Retinal pigment epithelial cell (primary cell): ENCODE measurements at regions not wholly inside any gene's neighbourhood (a gene's known extent, or its start where the extent isn't known, plus 50 kb on each side); places are given as distances from the start of the nearest gene placed in this dataset.

ENCODE experiments used
- DNase-seq: peaks from one replicate; pipeline ENCODE4 v3.0.0-alpha.2; 2010; ENCODE audit warnings: low read depth
- H3K4me3 ChIP-seq: 2 replicates; pipeline ENCODE4 v1.5.1; 2011; ENCODE audit warnings: mild to moderate bottlenecking, low read length, control low read depth, moderate library complexity
- TF ChIP-seq, protein P1 (sequence below): conservative IDR thresholded peaks from 2 replicates; pipeline ENCODE4 v1.5.1; 2011; ENCODE audit warnings: low read depth, low read length, control low read depth, inconsistent platforms

- DNase-seq: no peak
- TF ChIP-seq, protein P1, sequence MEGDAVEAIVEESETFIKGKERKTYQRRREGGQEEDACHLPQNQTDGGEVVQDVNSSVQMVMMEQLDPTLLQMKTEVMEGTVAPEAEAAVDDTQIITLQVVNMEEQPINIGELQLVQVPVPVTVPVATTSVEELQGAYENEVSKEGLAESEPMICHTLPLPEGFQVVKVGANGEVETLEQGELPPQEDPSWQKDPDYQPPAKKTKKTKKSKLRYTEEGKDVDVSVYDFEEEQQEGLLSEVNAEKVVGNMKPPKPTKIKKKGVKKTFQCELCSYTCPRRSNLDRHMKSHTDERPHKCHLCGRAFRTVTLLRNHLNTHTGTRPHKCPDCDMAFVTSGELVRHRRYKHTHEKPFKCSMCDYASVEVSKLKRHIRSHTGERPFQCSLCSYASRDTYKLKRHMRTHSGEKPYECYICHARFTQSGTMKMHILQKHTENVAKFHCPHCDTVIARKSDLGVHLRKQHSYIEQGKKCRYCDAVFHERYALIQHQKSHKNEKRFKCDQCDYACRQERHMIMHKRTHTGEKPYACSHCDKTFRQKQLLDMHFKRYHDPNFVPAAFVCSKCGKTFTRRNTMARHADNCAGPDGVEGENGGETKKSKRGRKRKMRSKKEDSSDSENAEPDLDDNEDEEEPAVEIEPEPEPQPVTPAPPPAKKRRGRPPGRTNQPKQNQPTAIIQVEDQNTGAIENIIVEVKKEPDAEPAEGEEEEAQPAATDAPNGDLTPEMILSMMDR: no peak
- H3K4me3 ChIP-seq: no peak overlapping the region
Measured at GRCh38 chr3:94512876-94513275, 450.0 kb downstream of the NSUN3 start.

- TF ChIP-seq, protein P1: no peak
- no peak for DNase-seq
- H3K4me3 ChIP-seq: no peak overlapping the region
Measured at GRCh38 chr3:94513600-94513999, 450.7 kb downstream of the NSUN3 start.

GRCh38 chr3:94515983-94516382 lies 453.1 kb downstream of the NSUN3 start:
- TF ChIP-seq, protein P1: no peak
- no peak for DNase-seq
- no peak overlapping the region for H3K4me3 ChIP-seq

DNA sequence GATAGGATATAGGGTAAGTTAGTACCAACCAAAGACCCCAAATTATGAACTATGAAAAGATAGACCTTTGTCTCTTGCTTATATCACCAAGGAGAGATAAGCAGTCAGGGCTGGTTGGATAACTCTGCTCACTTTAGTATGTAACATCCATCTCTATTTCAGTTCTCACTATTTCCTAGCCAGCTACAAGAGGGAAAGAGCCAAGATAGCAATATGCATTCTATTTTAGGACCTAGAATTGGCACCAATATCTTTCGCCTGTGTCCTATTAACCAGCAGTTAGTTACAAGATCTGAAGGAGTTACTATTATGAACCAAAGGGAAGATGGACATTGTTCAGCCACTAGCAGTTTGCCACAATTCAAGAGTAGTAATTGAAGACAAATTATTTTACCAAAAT lies 457.5 kb downstream of the NSUN3 start:
- no peak for DNase-seq
- TF ChIP-seq, protein P1: no peak
- no peak overlapping the region for H3K4me3 ChIP-seq

GRCh38 chr3:94522488-94522887 lies 459.6 kb downstream of the NSUN3 start:
- H3K4me3 ChIP-seq: no peak overlapping the region
- DNase-seq: no peak
- TF ChIP-seq, protein P1: peak; percentile 66

GRCh38 chr3:94524102-94524919 lies 461.4 kb downstream of the NSUN3 start:
- TF ChIP-seq, protein P1: no peak
- no peak for DNase-seq
- H3K4me3 ChIP-seq: no peak overlapping the region

DNA sequence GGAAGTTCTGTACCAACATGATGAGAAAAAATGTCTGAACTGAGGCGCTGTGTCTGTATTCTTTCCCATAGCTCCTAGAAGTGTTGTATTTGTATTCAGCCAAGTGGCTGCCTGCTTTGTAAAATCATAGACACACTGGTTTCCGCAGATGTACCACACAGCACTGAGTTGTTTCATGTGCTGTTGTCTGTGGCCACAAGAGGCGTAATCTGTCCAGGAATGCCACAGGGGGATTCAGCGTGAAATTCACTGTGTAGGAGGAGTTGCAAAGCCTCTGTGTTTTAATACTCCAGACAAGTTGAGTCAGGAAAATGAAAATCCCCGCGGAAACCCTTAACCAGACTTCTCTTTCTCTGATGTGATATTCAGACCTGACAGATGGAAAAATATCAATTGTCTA lies 462.2 kb downstream of the NSUN3 start:
- TF ChIP-seq, protein P1: peak; percentile 94
- H3K4me3 ChIP-seq: no peak overlapping the region
- peak; percentile 51 for DNase-seq
